ENCODE measurements at regions not wholly inside any gene's neighbourhood (a gene's known extent, or its start where the extent isn't known, plus 50 kb on each side); places are given as distances from the start of the nearest gene placed in this dataset.

GRCh38 chr3:107870096-107870495 is 220.7 kb downstream of the CD47 start:
- no peak for TF ChIP-seq CTCF (IDR thresholded peaks at IDR 0.05; ENCODE audit: extremely low read depth, insufficient read depth, missing control alignments)
- in situ Hi-C loops (cut with MboI; ENCODE audit: low pct_unique_long_range_greater_than_20kb, low sequenced_read_pairs, unreplicated experiment): no loop called here
- no peak for DNase-seq (ENCODE audit: low spot score)

- DNase-seq (ENCODE audit: low spot score): no peak
- TF ChIP-seq CTCF (IDR thresholded peaks at IDR 0.05; ENCODE audit: extremely low read depth, insufficient read depth, missing control alignments): no peak
- in situ Hi-C loops (cut with MboI; ENCODE audit: low pct_unique_long_range_greater_than_20kb, low sequenced_read_pairs, unreplicated experiment): no loop called here
These were observed 222.4 kb downstream of the CD47 start for GRCh38 chr3:107868449-107868848.

GRCh38 chr3:107861904-107862303 is 228.9 kb downstream of the CD47 start:
- no peak for DNase-seq (ENCODE audit: low spot score)
- in situ Hi-C loops (cut with MboI; ENCODE audit: low pct_unique_long_range_greater_than_20kb, low sequenced_read_pairs, unreplicated experiment): no loop called here
- TF ChIP-seq CTCF (IDR thresholded peaks at IDR 0.05; ENCODE audit: extremely low read depth, insufficient read depth, missing control alignments): no peak

GRCh38 chr3:107861422-107861821 is 229.4 kb downstream of the CD47 start:
- in situ Hi-C loops (cut with MboI; ENCODE audit: low pct_unique_long_range_greater_than_20kb, low sequenced_read_pairs, unreplicated experiment): no loop called here
- no peak for DNase-seq (ENCODE audit: low spot score)
- no peak for TF ChIP-seq CTCF (IDR thresholded peaks at IDR 0.05; ENCODE audit: extremely low read depth, insufficient read depth, missing control alignments)
